ENCODE measurements at regions not wholly inside any gene's neighbourhood (a gene's known extent, or its start where the extent isn't known, plus 50 kb on each side); places are given as distances from the start of the nearest gene placed in this dataset.
"Not testable (repeated sequence)": the region's sequence is repeated elsewhere in the genome, so short reads cannot be mapped to it uniquely, and the experiment has no call there.

- DNase-seq, result no peak
Measured at GRCh38 chr5:92081958-92082712, 699.0 kb upstream of the ARRDC3 start.

DNA sequence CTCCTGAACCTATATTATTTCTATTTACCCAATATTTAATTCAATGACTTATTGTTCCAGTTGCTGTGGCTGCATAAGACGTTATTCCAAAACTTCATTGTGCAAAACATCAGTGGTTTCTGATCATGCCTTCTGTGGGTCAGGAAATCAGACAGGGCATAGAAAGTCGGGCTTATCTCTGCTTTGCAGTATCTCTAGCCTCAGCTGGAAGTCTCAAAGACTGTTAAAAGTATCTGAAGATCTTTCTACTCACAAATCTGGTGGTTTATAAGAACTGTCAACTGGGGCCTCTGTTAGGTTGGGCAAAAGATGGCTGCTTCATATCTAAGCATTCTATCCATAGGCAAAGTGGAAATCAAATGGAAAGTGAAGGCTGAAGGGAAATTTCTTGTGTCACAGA, 687.7 kb upstream of the ARRDC3 start:
- no peak for DNase-seq

DNA sequence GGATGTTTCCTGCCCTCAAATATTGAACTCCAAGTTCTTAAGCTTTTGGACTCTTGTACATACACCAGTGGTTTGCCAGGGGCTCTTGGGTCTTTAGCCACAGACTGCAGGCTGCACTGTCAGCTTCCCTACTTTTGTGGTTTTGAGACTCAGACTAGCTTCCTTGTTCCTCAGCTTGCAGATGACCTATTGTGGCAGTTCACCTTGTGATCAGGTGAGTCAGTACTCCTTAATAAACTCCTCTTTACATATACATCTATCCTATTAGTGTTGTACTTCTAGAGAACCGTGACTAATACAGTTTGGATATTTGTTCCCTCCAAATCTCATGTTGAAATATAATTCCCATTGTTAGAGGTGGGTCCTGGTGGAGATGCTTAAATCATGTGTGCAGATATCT, 681.9 kb upstream of the ARRDC3 start:
- no peak for DNase-seq

DNA sequence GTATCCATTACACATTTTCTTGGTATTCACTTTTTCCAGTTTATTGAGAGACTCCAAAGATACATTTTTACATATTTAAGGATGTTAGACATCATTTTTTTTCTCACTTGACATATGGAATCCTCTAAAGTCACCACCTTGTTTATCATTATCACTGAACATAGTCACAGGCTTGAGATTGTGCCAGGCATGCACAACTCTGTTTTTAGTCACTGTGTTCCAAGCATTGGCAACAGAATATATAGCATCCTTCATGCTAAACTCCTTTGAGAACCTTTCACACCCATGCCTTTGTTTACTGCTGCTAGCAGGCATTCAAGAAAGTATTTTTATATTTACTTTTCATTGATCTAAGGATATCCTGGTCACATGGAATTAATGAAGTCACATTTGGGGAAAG, 668.6 kb upstream of the ARRDC3 start:
- no peak for DNase-seq

- DNase-seq, result no peak
Measured at GRCh38 chr5:92050970-92051369, 667.9 kb upstream of the ARRDC3 start.

- no peak for DNase-seq
Measured at GRCh38 chr5:92041911-92042660, 659.0 kb upstream of the ARRDC3 start.

GRCh38 chr5:92041206-92041605, 658.1 kb upstream of the ARRDC3 start:
- no peak for DNase-seq

GRCh38 chr5:92029792-92030191, 646.7 kb upstream of the ARRDC3 start:
- DNase-seq, result not testable (repeated sequence)

DNA sequence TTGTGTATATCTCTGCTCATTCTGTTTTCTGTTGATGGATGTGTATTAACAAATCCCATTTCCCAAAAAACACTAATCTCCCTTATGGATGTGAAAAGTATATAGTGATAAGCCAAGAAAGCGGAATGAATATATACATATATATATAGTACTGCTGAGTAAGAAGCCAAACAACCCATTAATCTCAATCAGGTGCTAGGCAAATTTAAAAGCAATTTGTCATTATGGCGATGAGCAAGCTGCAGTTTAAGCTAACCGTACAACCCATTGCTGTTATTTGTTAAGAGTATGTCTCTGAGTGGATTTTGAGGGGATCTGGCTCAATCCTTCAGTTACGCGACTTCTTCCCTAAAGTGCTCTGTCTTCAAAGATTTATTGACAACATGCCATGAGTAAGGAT, 640.4 kb upstream of the ARRDC3 start:
- DNase-seq, result no peak

DNA sequence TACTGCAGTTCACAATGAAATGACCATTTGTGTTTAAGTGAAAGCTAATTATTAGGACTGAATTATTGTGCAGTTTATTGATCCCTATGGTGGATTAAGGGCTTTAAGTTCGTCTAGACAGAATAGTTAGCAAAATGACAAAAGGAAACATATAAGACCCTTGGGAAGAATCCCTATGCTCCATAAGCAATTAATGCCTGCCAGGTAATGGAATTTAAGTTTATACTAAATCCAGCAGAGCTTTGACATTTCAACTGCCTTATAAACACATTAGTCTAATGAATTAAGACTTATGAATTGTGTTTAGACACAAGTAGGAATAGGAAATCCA, 640.0 kb upstream of the ARRDC3 start:
- no peak for DNase-seq

- DNase-seq, result no peak
Measured at GRCh38 chr5:92022415-92023140, 639.5 kb upstream of the ARRDC3 start.

DNA sequence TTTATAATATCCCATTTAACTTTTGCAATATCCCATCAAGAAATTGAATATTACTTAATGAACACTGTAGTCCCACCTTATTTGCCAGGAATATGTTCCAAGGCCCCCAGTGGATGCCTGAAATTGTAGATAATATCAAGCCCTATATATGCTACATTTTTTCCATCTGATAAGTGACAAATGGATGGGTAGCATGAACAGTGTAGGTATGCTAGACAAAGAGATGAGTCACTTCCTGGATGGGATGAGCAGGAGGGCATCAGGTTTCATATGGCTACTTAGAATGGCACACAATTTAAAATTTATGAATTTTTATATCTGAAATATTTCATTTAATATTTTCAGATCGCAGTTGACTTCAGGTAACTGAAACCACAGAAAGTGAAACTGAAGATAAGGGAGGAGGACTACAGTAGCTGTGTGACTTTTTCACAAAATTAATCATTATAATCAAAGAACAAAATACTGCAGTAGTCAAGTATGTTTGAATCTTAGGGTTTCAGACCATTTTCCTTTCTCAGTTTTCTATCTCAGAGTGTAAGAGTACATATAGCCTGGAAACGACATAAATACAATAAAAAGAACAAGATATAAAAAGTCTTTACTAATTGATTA, 636.4 kb upstream of the ARRDC3 start:
- no peak for DNase-seq

- no peak for DNase-seq
Measured at GRCh38 chr5:92017776-92018175, 634.7 kb upstream of the ARRDC3 start.

- not testable (repeated sequence) for DNase-seq
Measured at GRCh38 chr5:92011845-92012244, 628.7 kb upstream of the ARRDC3 start.

DNA sequence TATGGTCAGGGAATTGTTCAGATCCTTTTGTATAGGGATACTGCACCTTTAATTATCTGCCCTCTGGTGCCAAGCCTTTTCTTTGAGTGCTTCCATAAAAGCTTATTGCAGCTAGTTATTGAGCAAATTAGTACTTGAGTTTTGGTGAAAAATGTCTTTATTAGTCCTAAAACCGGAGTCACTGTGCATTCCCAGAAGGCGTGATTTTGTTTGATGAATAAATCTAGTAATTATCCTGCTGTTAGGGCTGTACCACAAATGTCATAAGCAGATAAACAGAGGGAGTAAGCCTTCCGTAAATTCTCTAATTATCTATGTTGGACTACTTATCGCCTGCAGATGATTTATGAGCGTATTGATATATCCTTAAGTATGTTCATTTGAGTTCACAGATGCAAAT, 620.7 kb upstream of the ARRDC3 start:
- DNase-seq, result no peak

DNA sequence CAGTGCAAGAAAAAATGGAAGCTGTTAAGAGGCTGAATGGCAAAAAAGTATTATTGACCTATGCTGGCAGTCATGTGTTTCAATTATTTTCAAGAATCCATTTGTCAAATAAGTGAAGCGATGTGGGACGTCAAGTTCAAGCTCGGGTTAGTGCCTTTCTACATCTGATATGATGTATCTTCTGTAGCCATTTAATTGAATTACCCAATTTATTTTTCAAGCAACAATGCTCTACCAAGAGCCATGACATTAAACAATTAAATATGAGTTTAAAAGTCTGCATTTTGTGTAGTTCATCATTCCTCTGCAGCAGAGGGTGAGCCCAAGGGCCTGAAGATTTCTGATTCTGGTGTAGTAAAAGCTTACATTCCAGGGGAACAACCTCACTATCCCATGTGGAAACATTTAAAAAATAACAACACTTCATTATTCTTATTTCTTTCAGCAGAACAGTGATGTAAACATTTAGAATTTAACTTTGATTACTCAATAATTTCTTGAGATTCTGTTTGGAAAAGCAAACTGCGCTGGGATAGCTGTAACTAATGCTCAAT, 619.7 kb upstream of the ARRDC3 start:
- no peak for DNase-seq

DNA sequence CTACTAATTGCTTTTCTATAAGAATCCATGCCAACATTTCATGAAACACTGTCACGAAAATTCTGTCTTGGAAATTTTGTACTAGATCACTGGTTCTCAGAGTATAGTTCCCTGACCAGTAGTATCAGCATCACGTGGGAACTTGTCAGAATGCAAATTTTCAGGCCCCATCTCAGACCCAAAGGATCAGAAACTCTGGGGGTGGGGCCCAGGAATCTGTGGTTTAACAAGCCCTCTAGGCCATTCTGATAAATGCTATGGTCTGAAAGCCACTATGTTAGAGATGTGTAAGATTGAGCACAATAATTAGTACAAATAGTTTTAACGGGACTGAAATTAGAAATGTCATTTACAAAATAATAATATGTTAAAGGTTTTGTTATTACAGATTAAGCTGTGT, 615.7 kb upstream of the ARRDC3 start:
- DNase-seq, result no peak

GRCh38 chr5:91983869-91984268, 600.8 kb upstream of the ARRDC3 start:
- no peak for DNase-seq

- DNase-seq, result no peak
Measured at GRCh38 chr5:91978221-91978882, 595.2 kb upstream of the ARRDC3 start.

- no peak for DNase-seq
Measured at GRCh38 chr5:91977579-91977978, 594.5 kb upstream of the ARRDC3 start.

GRCh38 chr5:91976451-91976850, 593.3 kb upstream of the ARRDC3 start:
- DNase-seq, result no peak

DNA sequence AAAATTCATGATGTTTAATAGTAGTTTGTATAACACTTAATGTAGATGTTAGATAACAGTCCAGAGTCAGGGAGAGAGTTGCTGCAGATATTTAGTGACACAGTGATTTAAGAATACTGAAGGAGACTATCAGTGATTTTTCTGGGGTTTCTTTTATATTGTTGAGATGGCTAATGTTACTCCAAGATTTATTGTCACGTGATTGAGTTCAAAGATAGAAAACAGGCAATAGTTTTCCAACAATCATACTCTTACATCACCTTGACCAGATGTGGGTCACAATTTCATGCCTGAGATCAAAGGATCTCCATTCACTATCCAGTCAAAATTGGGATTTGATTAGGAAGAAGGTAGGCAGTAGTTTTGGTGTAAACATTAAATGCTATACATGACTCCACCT, 580.0 kb upstream of the ARRDC3 start:
- no peak for DNase-seq

DNA sequence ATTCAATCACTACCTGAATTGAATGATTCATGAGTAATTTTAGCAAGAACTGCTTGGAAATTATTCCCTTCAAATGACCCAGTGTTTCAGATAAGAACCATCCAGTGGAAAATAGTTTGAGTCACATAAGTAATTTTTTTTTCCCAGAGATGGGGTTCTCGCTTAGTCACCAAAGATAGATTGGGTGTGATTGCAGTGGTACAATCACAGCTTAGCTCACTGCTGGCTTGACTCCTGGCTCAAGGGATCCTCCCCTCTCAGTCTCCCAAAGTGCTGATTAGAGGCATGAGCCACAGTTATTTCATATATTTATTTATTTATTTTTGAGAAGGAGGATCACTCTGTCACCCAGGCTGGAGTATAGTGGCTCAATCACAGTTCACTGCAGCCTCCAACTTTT, 574.5 kb upstream of the ARRDC3 start:
- DNase-seq, result no peak
